GM04503 (cell line): ENCODE measurements at regions not wholly inside any gene's neighbourhood (a gene's known extent, or its start where the extent isn't known, plus 50 kb on each side); places are given as distances from the start of the nearest gene placed in this dataset.
"Not testable (repeated sequence)": the region's sequence is repeated elsewhere in the genome, so short reads cannot be mapped to it uniquely, and the experiment has no call there.

Source experiments
- DNase-seq: peaks from one replicate; pipeline ENCODE4 v3.0.0-alpha.2; 2012; ENCODE audit warnings: low read depth

DNA sequence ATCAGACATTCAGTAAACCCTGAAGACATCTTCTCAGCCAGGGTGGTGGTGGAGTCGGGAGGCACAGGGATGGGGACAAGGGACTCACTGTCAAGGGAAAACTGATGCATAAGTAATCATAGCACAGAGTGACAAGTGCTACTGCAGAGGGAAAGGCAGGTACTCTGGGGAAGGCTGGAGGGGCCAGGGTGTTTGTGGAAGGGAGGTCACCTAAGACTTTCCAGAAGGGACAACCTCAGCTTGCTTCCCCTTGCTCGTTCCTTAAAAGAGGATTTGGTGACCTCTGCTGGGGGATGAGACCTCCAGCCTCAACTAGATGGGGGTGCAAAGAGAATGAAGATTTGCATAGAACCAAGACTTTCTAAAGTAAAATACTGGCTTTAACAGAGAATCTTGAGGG is 99.5 kb downstream of the SLC4A3 start:
- no peak for DNase-seq

DNA sequence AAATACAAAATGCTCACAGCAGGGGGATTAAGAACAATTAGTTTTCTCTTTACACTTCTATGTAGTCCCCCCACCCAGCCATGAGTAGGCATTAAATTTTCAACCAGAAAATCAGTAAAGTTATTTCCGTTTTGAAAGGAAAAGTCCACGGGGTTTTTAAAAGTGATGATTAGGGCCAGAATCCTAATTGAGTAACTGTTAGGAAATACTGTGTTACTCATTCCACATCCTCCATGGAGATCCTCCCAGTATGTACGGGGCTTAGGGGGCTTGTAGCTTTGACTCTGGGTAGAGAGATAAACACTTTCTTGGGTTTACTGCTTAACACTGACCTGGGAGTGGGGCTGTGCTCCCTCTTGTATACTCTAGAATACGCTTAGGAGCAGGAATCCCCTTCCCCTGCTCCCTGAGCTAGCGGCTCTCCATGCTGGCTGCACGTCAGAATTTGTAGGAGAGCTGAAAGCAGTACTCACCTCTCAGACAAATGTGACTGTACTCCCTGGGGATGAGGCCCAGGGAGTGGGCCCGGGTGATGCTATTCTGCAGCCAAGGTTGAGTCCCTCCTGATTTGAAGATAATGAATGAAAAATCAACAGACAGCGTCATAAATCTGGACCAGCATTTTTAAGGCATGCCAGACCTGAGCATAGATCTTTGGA is 100.5 kb downstream of the SLC4A3 start:
- no peak for DNase-seq

DNA sequence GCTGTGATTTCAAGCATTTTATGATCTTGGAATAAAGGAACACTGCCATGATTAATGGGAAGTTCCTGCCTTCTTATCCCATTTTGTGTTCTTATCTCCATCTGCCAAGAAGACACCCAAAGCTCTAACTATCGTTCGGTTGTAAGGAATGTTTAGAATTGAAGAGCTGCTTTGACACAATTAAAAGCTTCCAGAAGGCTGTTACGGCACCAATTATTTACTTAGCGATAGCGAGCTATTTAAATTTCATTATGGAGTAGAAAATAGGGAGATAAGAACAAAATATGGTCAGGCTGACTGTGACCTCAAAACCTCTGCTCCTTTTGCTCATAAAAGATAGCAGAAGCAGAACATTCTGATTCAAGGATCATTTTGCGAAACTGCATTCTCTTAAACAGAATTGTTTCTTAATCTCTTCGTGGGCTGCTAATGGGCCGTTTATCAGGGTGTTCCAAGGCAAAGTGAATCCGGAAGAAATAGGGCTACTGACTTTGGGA is 101.6 kb downstream of the SLC4A3 start:
- no peak for DNase-seq

DNA sequence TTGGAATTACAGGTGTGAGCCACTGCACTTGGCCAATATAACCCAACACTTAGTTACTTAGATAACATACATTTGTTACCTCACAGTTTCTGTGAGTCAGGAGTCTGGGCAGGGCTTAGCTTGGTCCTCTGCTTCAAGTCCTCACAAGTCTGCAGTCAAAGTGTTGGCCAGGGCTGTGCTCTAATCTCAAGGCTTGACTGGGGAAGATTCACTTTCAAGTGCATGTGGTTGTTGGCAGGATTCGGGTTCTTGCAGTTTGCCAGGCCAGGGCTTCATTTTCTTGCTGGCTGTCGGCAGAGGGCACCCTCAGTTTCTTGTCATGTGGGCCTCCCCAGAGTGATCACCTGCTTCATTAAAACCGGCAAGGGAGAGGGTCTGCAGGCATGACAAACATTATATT is 103.7 kb downstream of the SLC4A3 start:
- no peak for DNase-seq

DNA sequence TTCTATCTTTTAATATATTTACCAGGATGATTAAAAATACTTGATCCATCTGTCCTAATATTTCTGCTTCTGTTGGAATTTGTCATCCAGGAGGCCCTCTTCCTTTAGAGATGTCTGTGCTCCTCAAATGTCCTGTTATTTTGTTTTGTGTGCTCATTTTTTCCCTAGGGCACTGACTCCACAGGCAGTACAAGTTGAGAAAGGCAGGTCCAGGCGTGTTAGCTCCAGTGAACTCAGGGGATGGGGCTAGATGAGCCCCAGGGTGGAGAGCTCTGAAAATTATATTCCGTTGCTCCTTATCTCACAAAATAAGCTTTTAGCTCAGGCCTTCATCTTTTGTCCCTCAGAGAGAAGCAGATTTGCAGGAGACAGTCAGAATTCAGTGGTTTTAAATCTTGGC is 105.7 kb downstream of the SLC4A3 start:
- no peak for DNase-seq

DNA sequence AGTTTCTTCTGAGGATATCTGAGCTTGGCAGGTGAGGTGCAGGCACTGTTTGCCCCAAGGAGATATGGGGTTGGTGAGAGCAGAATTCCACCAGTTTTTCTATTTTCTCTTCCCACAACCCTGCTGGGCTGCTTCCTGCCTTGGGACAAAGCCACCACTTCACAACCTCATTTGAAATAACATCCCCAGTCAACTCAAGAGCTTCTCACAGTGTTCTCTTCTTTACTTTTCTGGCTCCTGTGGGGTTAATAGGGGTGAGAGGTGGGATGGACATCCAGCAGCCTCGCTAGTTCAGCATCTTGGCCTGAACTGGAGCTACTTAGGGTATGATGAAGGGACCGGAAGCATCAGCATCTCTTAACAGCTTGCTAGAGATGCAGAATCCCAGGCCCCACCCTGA is 106.3 kb downstream of the SLC4A3 start:
- no peak for DNase-seq

DNA sequence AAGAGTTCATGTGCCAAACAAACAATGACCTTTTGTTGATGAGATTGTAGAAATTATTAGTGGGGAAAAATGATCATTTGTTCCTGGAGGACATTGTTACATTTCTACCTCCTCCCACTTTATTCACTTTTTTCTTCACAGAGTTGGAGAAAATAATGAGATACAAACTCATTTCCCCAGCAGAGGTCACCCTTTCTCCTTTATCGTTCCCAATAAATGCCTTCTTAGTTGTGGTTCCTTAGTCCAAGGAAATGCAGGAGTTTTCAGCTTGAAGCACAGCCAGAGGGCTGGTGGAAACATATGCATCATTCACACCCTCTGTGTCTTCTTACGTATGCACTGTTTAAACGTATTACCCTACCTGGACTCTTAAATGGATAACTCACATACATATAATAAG is 108.8 kb downstream of the SLC4A3 start:
- DNase-seq, result no peak

DNA sequence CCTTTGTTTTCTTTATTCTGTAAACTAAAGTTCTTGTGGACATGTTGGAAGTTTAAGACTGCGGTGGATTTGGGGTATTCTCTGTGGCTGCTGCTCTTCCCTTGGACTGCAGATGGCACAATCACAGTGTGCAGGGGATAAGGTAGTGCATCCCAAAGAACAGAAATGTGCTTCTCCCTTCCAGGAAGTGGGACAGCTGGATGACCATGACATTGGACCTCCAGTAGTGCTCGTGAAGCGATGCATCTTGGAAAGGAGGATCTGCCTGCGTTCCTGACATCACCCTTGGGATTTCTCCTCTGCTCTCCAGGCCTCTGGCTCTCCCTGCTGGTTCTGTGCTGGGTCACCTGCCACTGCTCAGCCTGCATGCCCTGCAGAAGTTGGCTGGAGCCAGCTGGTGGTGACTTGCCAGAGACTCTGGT is 109.9 kb downstream of the SLC4A3 start:
- DNase-seq, result no peak

DNA sequence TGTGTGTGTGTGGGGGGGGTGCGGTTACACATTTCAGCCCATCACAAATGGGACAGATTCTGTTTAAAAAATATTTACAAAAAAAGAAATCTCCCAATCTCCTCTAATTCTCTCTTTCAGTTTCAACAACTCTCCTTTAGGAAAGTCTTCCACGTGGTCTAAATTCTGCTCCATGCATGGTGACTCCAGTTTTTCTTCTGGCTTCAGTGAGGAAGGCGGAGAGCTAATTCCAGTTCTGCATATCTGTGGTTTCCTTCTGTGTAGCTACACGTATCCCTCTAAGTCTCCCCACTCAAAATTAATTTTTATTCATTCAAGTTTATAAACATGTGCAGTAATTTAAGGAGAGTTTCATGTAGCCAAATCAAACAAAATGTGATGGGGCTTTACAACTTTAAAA is 111.6 kb downstream of the SLC4A3 start:
- no peak for DNase-seq

DNA sequence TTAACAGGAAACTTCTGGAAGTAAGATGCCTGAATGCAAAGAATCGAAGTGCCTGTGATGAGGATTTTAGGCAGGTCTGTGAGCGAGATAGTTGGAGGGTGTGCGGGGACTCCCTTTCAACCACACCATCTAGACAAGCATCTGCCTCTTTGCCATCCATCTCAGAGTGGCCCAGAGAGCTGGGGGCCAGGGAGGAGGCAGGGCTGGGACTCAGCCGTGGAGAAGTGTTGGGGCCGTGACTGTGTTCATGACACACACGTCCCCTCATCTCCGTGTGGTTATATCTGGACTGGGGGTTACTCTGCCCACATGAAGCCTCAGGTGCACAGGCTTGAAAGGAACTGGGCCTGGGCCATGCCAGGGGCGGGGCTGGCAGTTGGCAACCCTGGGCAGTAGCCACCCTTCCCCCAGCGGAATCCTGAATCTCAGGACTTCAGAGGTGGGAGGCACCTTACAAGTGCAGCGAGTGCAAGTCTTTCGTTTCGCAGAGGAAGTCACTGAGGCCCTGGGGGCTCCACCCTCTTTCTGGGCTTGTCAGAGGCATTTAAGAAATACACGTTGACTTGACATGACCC is 112.5 kb downstream of the SLC4A3 start:
- DNase-seq, result no peak

DNA sequence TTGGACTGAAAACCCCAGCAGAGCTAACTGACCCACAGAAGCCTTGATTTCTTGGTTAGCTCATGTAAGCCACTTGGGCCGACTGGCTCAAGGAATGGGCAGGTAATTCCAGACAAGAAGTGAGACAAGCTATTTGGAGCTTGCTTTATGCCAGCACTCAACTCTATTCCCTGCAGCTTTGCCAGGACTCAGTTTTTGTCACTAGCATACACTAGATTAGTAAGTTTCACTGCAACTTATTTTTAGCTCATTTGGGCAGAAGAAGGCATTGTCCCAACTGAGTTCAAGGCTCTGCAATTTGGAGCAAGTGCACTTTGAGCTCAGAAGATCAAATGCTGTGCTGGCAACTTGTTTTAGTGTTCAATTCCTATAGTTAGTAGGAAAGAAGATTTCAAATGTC is 116.1 kb downstream of the SLC4A3 start:
- DNase-seq, result no peak

DNA sequence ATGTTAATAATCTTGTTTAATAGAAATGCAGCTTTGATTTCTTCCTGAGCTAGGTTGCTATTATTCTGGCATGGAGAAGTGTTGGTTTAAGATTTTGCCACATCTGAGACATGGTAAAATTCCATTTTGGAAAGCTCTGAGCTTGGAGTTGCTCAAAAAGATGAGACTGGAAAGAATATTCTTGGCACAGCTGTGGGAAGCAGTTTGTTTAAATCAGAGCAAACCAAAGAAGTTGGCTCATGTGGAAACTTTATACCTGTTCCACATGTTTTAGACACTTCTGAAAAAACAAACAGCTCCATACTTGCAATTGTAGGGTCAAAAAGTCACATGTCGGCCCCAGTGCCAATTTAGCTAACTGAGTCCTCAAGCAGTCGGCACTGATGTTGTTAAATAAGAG is 116.6 kb downstream of the SLC4A3 start:
- DNase-seq, result no peak

DNA sequence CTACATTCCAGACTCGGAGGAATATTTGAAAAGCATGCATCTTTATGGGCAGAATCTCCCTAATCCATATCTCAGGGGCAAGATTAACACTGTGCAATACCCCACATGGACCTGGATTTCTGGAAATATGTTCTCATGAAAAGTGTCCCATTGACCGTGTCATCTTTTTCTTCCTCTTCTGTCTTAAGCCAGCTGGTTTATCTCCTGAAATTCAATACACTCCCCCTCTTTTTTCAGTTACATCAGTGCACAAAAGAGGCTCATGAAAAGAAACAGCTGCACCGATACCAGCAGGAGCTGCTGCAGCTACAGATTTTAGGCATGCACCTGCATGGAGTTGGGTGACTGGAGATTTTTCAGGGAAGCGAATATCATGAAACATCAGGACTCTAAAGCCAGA is 117.2 kb downstream of the SLC4A3 start:
- DNase-seq, result no peak

DNA sequence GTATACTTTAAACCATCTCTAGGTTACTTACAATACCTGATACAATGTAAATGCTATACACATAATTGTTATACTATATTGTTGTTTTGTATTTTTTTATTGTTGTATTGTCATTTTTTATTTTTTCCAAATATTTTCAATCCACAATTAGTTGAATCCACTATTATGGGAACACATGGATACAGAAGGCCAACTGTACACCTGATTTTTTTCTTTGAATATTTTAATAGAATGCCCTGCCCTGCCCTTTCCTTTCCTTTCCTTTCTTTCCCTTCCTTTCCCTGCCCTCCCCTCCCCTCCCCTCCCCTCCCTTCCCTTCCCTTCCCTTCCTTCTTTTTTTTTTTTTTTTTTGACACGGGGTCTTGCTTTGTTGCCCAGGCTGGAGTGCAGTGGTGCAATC is 120.2 kb downstream of the SLC4A3 start:
- no peak for DNase-seq

DNA sequence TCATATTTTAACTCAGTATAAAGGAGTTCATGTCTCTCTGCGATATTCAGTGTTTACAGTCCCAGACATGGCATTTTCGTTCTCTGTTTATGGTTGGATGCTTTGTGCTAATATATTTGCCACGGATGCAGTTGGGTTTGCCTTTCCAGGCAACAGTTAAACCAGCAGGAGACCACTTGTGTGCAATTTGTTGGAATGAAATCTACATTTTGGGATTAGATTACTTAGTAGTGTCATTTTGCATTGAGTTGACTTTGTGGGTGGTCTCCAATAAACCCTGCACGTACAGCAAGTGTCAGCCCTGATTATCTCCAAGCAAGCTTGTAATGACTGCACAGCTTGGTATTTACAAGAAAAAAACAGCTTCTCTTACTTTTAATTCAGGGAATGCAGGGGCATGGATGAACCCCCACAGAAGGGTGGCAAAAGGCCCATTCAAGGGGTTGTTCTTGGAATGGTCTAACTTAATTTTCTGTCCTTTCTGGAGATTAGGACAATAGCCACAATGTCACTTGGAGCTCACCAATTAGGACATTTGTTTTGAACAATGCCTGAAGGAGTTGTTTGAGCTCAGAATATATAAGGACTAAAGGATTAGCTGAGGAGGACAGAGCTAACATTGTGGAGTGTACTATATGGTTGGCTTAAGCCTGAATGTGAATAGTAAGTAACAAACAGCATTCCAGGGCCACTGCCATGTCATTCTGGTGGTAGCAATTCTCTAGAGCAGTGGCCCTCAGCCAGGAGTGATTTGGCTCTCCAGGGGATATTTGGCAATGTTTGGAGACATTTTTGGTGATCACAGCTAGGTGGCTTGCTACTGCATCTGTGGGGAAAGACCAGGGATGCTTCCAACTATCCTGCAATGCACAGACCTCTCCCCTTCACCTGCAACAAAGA is 121.5 kb downstream of the SLC4A3 start:
- DNase-seq, result no peak

DNA sequence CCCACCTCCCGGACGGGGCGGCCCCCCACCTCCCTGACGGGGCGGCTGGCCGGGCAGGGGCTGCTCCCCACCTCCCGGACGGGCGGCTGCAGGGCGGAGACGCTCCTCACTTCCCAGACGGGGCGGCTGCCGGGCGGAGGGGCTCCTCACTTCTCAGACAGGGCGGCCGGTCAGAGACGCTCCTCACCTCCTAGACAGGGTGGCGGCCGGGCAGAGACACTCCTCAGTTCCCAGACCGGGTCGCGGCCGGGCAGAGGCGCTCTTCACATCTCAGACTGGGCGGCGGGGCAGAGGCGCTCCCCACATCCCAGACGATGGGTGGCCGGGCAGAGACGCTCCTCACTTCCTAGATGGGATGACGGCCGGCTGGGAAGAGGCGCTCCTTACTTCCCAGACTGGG is 123.7 kb downstream of the SLC4A3 start:
- not testable (repeated sequence) for DNase-seq

DNA sequence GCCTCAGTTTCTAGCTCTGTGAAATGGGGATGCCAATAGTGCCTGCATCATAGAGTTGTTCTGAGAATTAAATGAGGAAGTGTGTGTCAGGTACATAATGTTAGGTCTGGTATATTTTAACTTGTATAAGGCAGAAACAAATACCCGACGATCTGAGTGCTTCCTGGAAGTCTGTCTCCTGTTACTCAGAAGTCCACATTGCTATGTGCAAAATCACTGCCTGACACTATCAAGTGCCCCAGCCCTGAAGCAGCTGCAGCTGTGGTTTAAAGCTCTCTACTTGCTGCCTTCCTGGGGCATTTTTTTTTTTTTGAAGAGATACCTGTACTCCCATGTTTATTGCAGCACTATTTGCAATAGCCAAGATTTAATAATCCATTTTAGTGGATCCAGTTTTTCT is 125.3 kb downstream of the SLC4A3 start:
- no peak for DNase-seq

DNA sequence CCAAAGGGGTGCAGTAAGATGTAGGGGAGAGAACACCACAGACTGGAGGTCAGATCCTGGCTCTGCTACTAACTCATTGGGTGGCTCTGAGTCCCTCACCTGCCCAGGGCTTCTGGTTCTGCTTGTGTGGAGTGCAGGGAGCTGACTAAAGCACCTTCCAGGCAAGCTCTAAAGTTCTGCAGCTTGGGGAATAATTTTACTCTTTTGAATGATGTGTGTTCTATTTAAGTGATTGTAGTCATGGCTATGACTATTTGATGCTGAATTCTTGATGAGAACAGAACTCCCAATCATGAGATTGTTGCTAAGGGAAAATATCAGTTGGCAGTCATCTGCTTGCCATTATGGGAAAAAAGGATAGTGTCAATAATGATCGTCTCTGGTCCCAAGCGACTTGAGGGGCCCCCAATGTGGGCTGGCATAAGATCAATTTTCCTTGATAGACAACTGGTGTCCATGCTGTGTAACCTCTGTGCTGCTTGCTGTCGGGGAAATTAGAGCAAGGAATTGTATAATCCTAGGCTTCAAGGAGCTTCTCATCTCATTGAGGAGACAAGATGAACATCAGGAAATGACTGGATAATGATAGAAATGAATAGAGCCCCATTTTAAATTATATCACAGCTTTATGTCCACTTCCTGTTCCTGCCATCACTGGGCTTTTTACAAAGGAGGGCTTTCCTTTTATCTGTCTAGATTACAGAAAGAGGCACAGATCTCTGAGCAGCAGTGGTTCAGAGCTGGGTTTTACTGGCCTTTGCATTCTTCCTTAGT is 131.7 kb downstream of the SLC4A3 start:
- no peak for DNase-seq

DNA sequence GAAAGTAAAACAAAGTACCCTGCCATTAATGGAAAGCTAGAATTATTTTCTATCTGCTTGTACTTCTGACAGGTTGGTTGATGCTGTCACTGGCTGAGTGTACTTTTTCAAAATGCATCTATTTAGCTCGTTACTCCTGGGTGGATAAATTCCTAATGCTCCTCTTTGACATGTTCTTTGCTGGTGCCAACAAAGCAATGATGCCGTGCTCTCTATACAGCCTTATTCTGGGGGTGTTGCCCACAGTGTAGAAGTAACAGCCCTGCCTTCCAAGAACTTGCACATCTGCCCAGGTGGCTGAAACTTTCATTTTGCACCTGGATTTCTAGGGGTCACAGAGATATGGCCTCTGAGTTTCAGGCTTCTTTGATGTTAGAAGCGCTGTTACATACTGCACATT is 132.4 kb downstream of the SLC4A3 start:
- DNase-seq, result no peak

DNA sequence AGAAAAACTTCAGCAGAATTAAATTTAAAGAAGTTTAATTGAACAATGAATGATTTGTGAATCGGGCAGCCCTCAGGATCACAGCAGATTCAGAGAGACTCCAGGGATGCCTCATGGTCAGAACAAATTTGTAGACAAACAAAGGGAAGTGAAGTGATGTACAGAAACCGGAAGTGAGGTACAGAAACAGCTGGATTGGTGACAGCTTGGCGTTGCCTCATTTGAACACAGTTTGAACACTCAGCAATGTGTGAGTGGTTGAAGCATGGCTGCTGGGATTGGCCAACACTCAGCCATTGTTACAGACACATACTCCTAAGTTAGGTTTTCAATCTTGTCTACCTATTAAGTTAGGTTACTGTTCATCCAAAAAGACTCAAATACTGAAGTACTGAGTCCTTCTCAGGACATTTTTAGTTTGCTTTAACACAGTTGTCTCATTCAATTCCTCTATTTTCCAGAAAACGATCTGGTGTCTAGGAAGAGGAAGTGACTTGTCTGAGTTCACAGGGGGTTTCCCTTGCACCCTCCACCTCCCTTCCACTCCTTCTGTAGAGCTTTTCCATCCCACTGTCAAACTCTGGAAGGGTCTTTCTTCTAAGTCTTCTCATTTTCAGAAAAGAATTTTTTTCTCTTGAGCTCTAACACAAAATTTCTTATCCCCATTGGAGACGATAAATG is 137.9 kb downstream of the SLC4A3 start:
- no peak for DNase-seq

DNA sequence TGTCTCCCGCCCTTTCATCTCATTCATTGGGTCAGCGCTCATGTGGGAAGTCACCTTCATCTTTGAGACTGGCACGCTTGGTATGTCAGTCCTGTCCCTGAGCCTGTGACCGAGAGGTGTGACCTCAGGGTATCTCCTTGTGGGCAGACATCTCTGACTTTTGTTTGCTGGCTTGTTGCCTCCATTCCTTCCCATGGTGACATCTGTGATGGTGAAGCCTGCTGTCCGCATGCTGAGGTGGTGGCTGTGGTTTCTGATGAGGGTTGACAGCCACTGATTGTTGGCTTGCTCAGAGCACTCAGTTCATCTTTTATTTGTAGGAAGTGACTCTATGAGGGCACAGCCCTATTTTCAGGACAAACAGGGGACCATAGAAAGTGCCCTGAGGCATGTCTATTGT is 139.2 kb downstream of the SLC4A3 start:
- no peak for DNase-seq
